Fibroblast of lung (primary cell): ENCODE measurements at regions not wholly inside any gene's neighbourhood (a gene's known extent, or its start where the extent isn't known, plus 50 kb on each side); places are given as distances from the start of the nearest gene placed in this dataset.

ENCODE experiments used
- EZH2 ChIP-seq: IDR thresholded peaks from 2 replicates; pipeline ENCODE4 v1.5.1; 2012; ENCODE audit warnings: low read length, control low read depth, mild to moderate bottlenecking; ENCODE audit errors: missing control alignments
- TF ChIP-seq, protein P1 (sequence below), 2 donors: IDR thresholded peaks in 1 of 2; conservative IDR thresholded peaks in 1 of 2; 1 replicate in 1 of 2; 2 replicates in 1 of 2; pipeline ENCODE4 v1.5.1; 2011 to 2012; ENCODE audit warnings: low read length in 2 of 2, control low read depth in 1 of 2, inconsistent platforms in 1 of 2, low read depth in 1 of 2, mild to moderate bottlenecking in 1 of 2

DNA sequence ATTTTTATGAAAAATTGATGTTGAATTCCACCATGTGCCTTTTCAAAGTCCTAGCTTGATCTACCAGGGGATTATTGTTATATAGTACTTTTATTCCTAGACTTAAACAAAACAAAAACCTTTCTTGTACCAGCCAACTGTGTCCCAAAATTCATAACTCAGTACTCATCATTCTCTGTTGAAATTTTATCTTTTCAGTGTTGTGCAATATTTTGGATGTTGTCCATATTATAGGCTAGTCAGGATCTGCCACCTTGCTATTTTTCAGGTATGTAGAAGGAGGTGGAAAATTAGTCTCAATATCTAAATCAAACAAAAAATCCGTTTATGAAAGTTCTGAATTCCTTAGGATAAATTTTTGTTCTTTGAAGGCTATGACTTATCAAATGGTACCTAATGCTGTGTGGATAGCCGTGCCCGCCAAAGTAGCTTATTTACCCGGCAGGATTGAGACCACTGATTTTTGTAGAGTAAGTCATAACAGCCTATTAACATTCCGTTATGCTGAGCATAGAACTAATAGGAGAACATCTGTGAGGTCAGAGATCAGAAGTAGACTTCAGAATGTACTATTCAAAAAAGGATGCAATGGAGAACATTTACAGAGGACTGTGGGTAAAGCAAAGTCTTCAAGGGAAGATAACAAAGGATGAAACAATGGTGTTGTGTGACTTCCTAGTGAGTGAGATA, 304.7 kb downstream of the SOX4 start:
- TF ChIP-seq, protein P1, sequence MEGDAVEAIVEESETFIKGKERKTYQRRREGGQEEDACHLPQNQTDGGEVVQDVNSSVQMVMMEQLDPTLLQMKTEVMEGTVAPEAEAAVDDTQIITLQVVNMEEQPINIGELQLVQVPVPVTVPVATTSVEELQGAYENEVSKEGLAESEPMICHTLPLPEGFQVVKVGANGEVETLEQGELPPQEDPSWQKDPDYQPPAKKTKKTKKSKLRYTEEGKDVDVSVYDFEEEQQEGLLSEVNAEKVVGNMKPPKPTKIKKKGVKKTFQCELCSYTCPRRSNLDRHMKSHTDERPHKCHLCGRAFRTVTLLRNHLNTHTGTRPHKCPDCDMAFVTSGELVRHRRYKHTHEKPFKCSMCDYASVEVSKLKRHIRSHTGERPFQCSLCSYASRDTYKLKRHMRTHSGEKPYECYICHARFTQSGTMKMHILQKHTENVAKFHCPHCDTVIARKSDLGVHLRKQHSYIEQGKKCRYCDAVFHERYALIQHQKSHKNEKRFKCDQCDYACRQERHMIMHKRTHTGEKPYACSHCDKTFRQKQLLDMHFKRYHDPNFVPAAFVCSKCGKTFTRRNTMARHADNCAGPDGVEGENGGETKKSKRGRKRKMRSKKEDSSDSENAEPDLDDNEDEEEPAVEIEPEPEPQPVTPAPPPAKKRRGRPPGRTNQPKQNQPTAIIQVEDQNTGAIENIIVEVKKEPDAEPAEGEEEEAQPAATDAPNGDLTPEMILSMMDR (conservative IDR thresholded peaks at IDR 0.05 in 1 of 2, IDR thresholded peaks at IDR 0.05 in 1 of 2; ENCODE audit: low read depth in 1 of 2, low read length in 2 of 2) = no peak
- no peak for TF ChIP-seq EZH2
